Tibial nerve (tissue), 4 donors: ENCODE measurements at regions not wholly inside any gene's neighbourhood (a gene's known extent, or its start where the extent isn't known, plus 50 kb on each side); places are given as distances from the start of the nearest gene placed in this dataset.

Experiments used
- CTCF ChIP-seq, 5 experiments: fragments of 200-600 bp in 3 of 5; fragments of 450-650 bp in 2 of 5; sonication (generic) in 3 of 5; IDR thresholded peaks; one replicate each; pipeline ENCODE4 v1.5.1; 2016 to 2019; ENCODE audit warnings: antibody characterized with exemption in 5 of 5, mild to moderate bottlenecking in 3 of 5, moderate library complexity in 2 of 5
- EP300 ChIP-seq, 2 donors: sonication (generic); formaldehyde crosslinking; IDR thresholded peaks; one replicate each; pipeline ENCODE4 v1.6.1; 2017; ENCODE audit warnings: antibody characterized with exemption in 2 of 2, mild to moderate bottlenecking in 1 of 2

DNA sequence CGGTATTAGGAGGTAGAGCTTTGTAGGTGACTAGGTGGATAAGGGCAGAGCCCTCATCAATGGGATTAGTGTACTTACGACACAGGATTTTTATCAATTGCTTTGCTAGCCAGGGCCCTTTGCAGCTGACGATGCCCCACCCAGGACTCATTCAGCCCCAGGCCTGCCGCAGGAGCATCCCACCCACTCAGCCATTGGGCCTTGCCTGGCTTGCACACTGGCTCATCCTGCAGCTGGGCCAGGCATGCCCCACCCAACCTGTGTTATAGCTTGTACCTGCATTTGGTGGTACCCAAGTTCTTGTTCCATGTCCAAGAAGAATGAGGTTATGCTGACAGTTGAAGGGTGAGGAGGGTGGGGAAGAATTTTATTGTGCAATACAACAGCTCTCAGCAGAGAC, 317.5 kb downstream of the PPARGC1A start:
- no peak for TF ChIP-seq CTCF (IDR thresholded peaks at IDR 0.05)
- no peak for TF ChIP-seq EP300 (IDR thresholded peaks at IDR 0.05)
